ENCODE measurements at regions not wholly inside any gene's neighbourhood (a gene's known extent, or its start where the extent isn't known, plus 50 kb on each side); places are given as distances from the start of the nearest gene placed in this dataset.

DNA sequence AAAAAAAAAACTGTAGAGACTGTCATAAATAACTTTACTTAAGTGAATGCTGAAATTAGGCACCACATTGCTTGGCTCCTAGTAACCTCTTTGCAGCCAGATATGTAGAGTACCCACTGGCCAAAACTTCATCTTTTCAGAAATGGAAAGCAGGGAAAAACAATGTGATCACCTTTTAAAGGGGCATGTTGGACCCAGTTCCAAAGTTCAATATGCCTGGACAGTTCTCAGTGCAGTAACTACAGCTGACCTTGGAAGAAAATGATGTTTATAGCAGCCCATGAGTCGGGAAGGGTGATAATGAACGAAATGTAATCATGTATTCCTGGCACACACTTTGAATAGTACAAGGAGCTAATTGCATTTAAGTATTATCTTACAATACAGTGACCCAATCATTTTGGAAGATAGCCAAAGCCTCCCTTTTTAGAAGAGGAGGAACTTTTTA is 93.6 kb upstream of the TAB2 start:
- no peak overlapping the region for H3K9ac ChIP-seq
- H3K27me3 ChIP-seq (ENCODE audit: insufficient read depth, low read depth) = no peaks in the 10 kb centered on the region
- H3K79me2 ChIP-seq (ENCODE audit: insufficient read depth, low read depth) = no peaks in the 10 kb centered on the region
- TF ChIP-seq, protein P1, sequence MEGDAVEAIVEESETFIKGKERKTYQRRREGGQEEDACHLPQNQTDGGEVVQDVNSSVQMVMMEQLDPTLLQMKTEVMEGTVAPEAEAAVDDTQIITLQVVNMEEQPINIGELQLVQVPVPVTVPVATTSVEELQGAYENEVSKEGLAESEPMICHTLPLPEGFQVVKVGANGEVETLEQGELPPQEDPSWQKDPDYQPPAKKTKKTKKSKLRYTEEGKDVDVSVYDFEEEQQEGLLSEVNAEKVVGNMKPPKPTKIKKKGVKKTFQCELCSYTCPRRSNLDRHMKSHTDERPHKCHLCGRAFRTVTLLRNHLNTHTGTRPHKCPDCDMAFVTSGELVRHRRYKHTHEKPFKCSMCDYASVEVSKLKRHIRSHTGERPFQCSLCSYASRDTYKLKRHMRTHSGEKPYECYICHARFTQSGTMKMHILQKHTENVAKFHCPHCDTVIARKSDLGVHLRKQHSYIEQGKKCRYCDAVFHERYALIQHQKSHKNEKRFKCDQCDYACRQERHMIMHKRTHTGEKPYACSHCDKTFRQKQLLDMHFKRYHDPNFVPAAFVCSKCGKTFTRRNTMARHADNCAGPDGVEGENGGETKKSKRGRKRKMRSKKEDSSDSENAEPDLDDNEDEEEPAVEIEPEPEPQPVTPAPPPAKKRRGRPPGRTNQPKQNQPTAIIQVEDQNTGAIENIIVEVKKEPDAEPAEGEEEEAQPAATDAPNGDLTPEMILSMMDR (conservative IDR thresholded peaks at IDR 0.05; ENCODE audit: low read depth, low read length) = no peak
- no peak overlapping the region for H2AFZ ChIP-seq (ENCODE audit: low read depth)
- H3K4me3 ChIP-seq (IDR thresholded peaks at IDR 0.05; ENCODE audit: insufficient read depth, low read depth, low read length) = no peak overlapping the region
- H3K4me1 ChIP-seq (ENCODE audit: low read depth, poor library complexity, severe bottlenecking) = no peaks in the 10 kb centered on the region
- H4K20me1 ChIP-seq (ENCODE audit: insufficient read depth) = no peaks in the 10 kb centered on the region
- no peak overlapping the region for H3K27ac ChIP-seq
- no peaks in the 10 kb centered on the region for H3K36me3 ChIP-seq (ENCODE audit: insufficient read depth)
- no peak overlapping the region for H3K4me2 ChIP-seq

DNA sequence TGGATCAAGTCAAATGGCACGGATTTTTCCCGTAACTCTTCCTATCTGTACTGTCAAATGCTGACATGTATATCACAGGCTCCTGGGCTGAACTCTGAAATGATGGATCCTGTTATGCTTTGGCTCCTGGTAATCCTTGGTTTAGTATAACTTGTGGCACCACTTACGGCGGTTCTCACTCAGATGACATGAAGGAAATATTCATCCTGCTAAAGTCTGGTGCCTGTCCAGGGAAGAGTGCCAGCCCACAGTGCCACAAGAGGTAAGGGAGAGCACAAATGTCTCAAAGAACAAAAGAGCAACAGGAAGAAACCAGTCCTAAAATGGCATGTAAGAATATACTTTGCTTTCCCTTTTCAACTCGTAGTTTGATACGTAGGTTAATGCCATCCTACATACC is 93.1 kb upstream of the TAB2 start:
- no peaks in the 10 kb centered on the region for H4K20me1 ChIP-seq (ENCODE audit: insufficient read depth)
- no peak overlapping the region for H3K9ac ChIP-seq
- H3K4me1 ChIP-seq (ENCODE audit: low read depth, poor library complexity, severe bottlenecking) = no peaks in the 10 kb centered on the region
- H3K36me3 ChIP-seq (ENCODE audit: insufficient read depth) = no peaks in the 10 kb centered on the region
- no peaks in the 10 kb centered on the region for H3K79me2 ChIP-seq (ENCODE audit: insufficient read depth, low read depth)
- no peak overlapping the region for H3K4me3 ChIP-seq (IDR thresholded peaks at IDR 0.05; ENCODE audit: insufficient read depth, low read depth, low read length)
- no peak overlapping the region for H2AFZ ChIP-seq (ENCODE audit: low read depth)
- TF ChIP-seq, protein P1 (conservative IDR thresholded peaks at IDR 0.05; ENCODE audit: low read depth, low read length) = no peak
- no peak overlapping the region for H3K27ac ChIP-seq
- no peaks in the 10 kb centered on the region for H3K27me3 ChIP-seq (ENCODE audit: insufficient read depth, low read depth)
- no peak overlapping the region for H3K4me2 ChIP-seq

DNA sequence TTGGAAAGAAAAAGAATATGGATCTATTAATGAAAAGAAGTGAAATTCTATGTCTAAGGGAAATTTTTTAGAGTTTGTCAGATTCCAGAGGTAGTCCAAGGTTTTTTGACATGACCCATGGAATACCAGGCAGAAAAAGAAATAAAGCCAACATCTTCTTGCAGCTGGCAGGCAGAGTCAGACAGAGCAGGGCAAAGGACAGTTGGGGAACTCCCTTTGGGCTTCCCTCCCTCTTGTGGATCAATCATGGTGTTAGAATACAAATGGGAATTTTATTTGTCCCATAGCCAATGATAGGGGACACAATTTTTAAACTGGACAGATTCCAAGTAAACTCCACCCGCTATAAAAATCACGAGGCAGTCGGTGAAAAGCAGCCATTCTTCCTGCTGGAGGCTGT is 92.1 kb upstream of the TAB2 start:
- Histone ChIP-seq H3K4me2 (no peak overlapping the region), H3K27ac (no peak overlapping the region), H3K9ac (no peak overlapping the region), H2AFZ (ENCODE audit: low read depth) (no peak overlapping the region), H3K36me3 (ENCODE audit: insufficient read depth) (no peaks in the 10 kb centered on the region), H4K20me1 (ENCODE audit: insufficient read depth) (no peaks in the 10 kb centered on the region), H3K4me1 (ENCODE audit: low read depth, poor library complexity, severe bottlenecking) (no peaks in the 10 kb centered on the region), H3K79me2 (ENCODE audit: insufficient read depth, low read depth) (no peaks in the 10 kb centered on the region), H3K27me3 (ENCODE audit: insufficient read depth, low read depth) (no peaks in the 10 kb centered on the region), H3K4me3 (IDR thresholded peaks at IDR 0.05; ENCODE audit: insufficient read depth, low read depth, low read length) (no peak overlapping the region)
- TF ChIP-seq, protein P1 (conservative IDR thresholded peaks at IDR 0.05; ENCODE audit: low read depth, low read length) = no peak

DNA sequence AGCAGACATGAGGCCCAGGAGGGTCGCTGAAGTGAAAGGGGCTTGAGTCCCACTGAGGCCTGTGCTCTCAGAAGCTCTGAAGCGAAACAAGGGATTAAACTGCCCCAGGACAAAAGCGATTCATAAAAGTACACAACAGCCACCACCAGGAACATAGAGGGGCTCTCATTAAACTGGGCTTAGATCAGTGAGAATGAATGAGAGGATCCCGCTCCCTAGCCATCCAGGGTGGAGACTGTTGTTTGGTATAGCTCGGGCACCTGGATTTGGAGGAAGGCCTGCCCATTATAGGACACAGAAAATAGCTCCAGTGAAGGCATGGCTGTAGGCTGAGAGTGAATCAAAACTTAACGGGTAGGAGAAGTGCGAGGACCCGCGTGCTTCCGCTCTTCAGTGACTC is 91.6 kb upstream of the TAB2 start:
- Histone ChIP-seq H2AFZ (ENCODE audit: low read depth) (no peak overlapping the region), H3K27me3 (ENCODE audit: insufficient read depth, low read depth) (no peaks in the 10 kb centered on the region), H3K79me2 (ENCODE audit: insufficient read depth, low read depth) (no peaks in the 10 kb centered on the region), H3K9ac (no peak overlapping the region), H4K20me1 (ENCODE audit: insufficient read depth) (no peaks in the 10 kb centered on the region), H3K36me3 (ENCODE audit: insufficient read depth) (no peaks in the 10 kb centered on the region), H3K4me2 (no peak overlapping the region), H3K4me3 (IDR thresholded peaks at IDR 0.05; ENCODE audit: insufficient read depth, low read depth, low read length) (no peak overlapping the region), H3K4me1 (ENCODE audit: low read depth, poor library complexity, severe bottlenecking) (no peaks in the 10 kb centered on the region), H3K27ac (no peak overlapping the region)
- TF ChIP-seq, protein P1 (conservative IDR thresholded peaks at IDR 0.05; ENCODE audit: low read depth, low read length) = no peak
